ENCODE measurements at regions not wholly inside any gene's neighbourhood (a gene's known extent, or its start where the extent isn't known, plus 50 kb on each side); places are given as distances from the start of the nearest gene placed in this dataset.

GRCh38 chr14:22220427-22220826, 368.6 kb downstream of the DAD1 start:
- TF ChIP-seq POLR2A (IDR thresholded peaks at IDR 0.05; ENCODE audit: low read length) (no peak), CTCF (IDR thresholded peaks at IDR 0.05) (no peak), REST (IDR thresholded peaks at IDR 0.05) (no peak), JUNB (IDR thresholded peaks at IDR 0.05) (no peak), HOXA7 (CRISPR knock-in tag; IDR thresholded peaks at IDR 0.05) (no peak)
